GM23338 (cell line): ENCODE measurements at regions not wholly inside any gene's neighbourhood (a gene's known extent, or its start where the extent isn't known, plus 50 kb on each side); places are given as distances from the start of the nearest gene placed in this dataset.

Experiments
- ATAC-seq: fragments of 200-7000 bp; cut with Tn5 transposase; 3 replicates; pipeline ENCODE4 v1.9.1; 2020
- DNase-seq: peaks from one replicate; pipeline ENCODE4 v3.0.0-alpha.2; 2015; ENCODE audit warnings: low spot score
- H2AFZ ChIP-seq: fragments of 200-600 bp; sonication (generic); 2 replicates; pipeline ENCODE4 v1.8.0; 2016; ENCODE audit warnings: antibody characterized with exemption, mild to moderate bottlenecking, moderate library complexity
- H3F3A ChIP-seq: fragments of 200-600 bp; sonication (generic); replicated peaks from 2 replicates; pipeline ENCODE4 v1.8.0; 2017; ENCODE audit warnings: antibody characterized with exemption, mixed run types, low read depth
- H3K27ac ChIP-seq: fragments of 200-600 bp; sonication (generic); 2 replicates; pipeline ENCODE4 v1.6.1; 2016; ENCODE audit warnings: low read depth
- H3K27me3 ChIP-seq: fragments of 200-600 bp; sonication (generic); 2 replicates; pipeline ENCODE4 v1.8.0; 2016; ENCODE audit warnings: mild to moderate bottlenecking, mixed run types, moderate library complexity; ENCODE audit not compliant: insufficient read depth
- H3K36me3 ChIP-seq: fragments of 200-600 bp; sonication (generic); 2 replicates; pipeline ENCODE4 v1.8.0; 2016; ENCODE audit warnings: mild to moderate bottlenecking; ENCODE audit not compliant: insufficient read depth
- H3K4me1 ChIP-seq: fragments of 200-600 bp; sonication (generic); 2 replicates; pipeline ENCODE4 v1.8.0; 2016; ENCODE audit warnings: mild to moderate bottlenecking, moderate library complexity; ENCODE audit not compliant: insufficient read depth
- H3K4me2 ChIP-seq: fragments of 200-600 bp; sonication (generic); 2 replicates; pipeline ENCODE4 v1.7.1; 2017; ENCODE audit warnings: mixed run types
- H3K4me3 ChIP-seq: fragments of 200-600 bp; sonication (generic); 2 replicates; pipeline ENCODE4 v1.6.1; 2016; ENCODE audit warnings: mixed run types
- H3K79me2 ChIP-seq: fragments of 200-600 bp; sonication (generic); replicated peaks from 2 replicates; pipeline ENCODE4 v1.8.0; 2017; ENCODE audit warnings: mild to moderate bottlenecking; ENCODE audit not compliant: insufficient read depth
- H3K9me2 ChIP-seq: fragments of 200-600 bp; sonication (generic); 2 replicates; pipeline ENCODE4 v1.8.0; 2017; ENCODE audit not compliant: insufficient read depth
- H4K20me1 ChIP-seq: fragments of 200-600 bp; sonication (generic); replicated peaks from 2 replicates; pipeline ENCODE4 v1.8.0; 2017; ENCODE audit warnings: mild to moderate bottlenecking; ENCODE audit not compliant: insufficient read depth
- H3K27ac Mint-ChIP-seq: 2 replicates; pipeline ENCODE4 v1.8.0; 2020; ENCODE audit warnings: inconsistent platforms, mild to moderate bottlenecking, moderate library complexity, mixed read lengths
- H3K27me3 Mint-ChIP-seq: 3 replicates; pipeline ENCODE4 v1.8.0; 2022; ENCODE audit warnings: low read depth, mild to moderate bottlenecking, moderate library complexity, mixed read lengths, inconsistent platforms; ENCODE audit not compliant: insufficient read depth, poor library complexity
- H3K36me3 Mint-ChIP-seq: 3 replicates; pipeline ENCODE4 v1.8.0; 2021; ENCODE audit warnings: low read depth, mild to moderate bottlenecking, inconsistent platforms, moderate library complexity, mixed read lengths
- H3K4me1 Mint-ChIP-seq: 3 replicates; pipeline ENCODE4 v1.8.0; 2020; ENCODE audit warnings: mild to moderate bottlenecking, inconsistent platforms, mixed read lengths
- H3K4me3 Mint-ChIP-seq: 3 replicates; pipeline ENCODE4 v1.8.0; 2021; ENCODE audit warnings: moderate library complexity, mild to moderate bottlenecking, inconsistent platforms, mixed read lengths
- H3K9me3 Mint-ChIP-seq: 3 replicates; pipeline ENCODE4 v1.8.0; 2020; ENCODE audit warnings: moderate library complexity, mild to moderate bottlenecking, inconsistent platforms, mixed read lengths
- CREB1 ChIP-seq: fragments of 250-450 bp; sonication (Bioruptor Pico); IDR thresholded peaks from 2 replicates; pipeline ENCODE4 v1.5.0; 2020; ENCODE audit warnings: low read depth, mild to moderate bottlenecking, moderate library complexity
- EZH2 ChIP-seq: fragments of 200-600 bp; sonication (generic); IDR thresholded peaks from one replicate; pipeline ENCODE4 v1.8.0; 2017; ENCODE audit warnings: antibody characterized with exemption, mild to moderate bottlenecking, low read depth; ENCODE audit not compliant: unreplicated experiment
- EZH2phosphoT487 ChIP-seq: fragments of 200-600 bp; sonication (generic); IDR thresholded peaks from one replicate; pipeline ENCODE4 v1.8.1; 2018; ENCODE audit warnings: antibody characterized with exemption; ENCODE audit not compliant: unreplicated experiment
- JUNB ChIP-seq: IDR thresholded peaks from one replicate; pipeline ENCODE4 v1.6.1; 2016; ENCODE audit warnings: antibody characterized with exemption; ENCODE audit not compliant: unreplicated experiment
- NANOG ChIP-seq: IDR thresholded peaks from 2 replicates; pipeline ENCODE4 v1.6.1; 2016; ENCODE audit warnings: antibody characterized with exemption, borderline replicate concordance
- POLR2AphosphoS5 ChIP-seq: IDR thresholded peaks from 2 replicates; pipeline ENCODE4 v1.6.1; 2016; ENCODE audit warnings: antibody characterized with exemption, low read depth
- STAT1 ChIP-seq: IDR thresholded peaks from one replicate; pipeline ENCODE4 v1.6.1; 2016; ENCODE audit warnings: antibody characterized with exemption; ENCODE audit not compliant: unreplicated experiment
- ZNF114 ChIP-seq: fragments of 250-450 bp; sonication (Bioruptor Pico); IDR thresholded peaks from 2 replicates; pipeline ENCODE4 v1.5.0; 2020; ENCODE audit warnings: mild to moderate bottlenecking, moderate library complexity
- ZNF331 ChIP-seq: fragments of 250-450 bp; sonication (Bioruptor Pico); IDR thresholded peaks from 2 replicates; pipeline ENCODE4 v1.5.0; 2020; ENCODE audit warnings: low read depth, mild to moderate bottlenecking, moderate library complexity
- TF ChIP-seq, protein P1 (sequence below): IDR thresholded peaks from one replicate; pipeline ENCODE4 v1.6.1; 2018; ENCODE audit warnings: antibody characterized with exemption; ENCODE audit not compliant: unreplicated experiment
- TF ChIP-seq, protein P2 (sequence below), 2 experiments: fragments of 200-600 bp in 1 of 2; sonication (generic) in 1 of 2; conservative IDR thresholded peaks; 2 replicates each; pipeline versions ENCODE4 v1.5.1 to v1.6.1; 2016 to 2017; ENCODE audit warnings: antibody characterized with exemption in 2 of 2, low read depth in 2 of 2, mild to moderate bottlenecking in 2 of 2, moderate library complexity in 1 of 2
- TF ChIP-seq, protein P3 (sequence below): IDR thresholded peaks from 2 replicates; pipeline ENCODE4 v1.6.1; 2016; ENCODE audit warnings: antibody characterized with exemption
- TF ChIP-seq, protein P4 (sequence below): fragments of 250-450 bp; sonication (Bioruptor Pico); IDR thresholded peaks from 2 replicates; pipeline ENCODE4 v1.5.0; 2020; ENCODE audit warnings: mild to moderate bottlenecking, moderate library complexity

DNA sequence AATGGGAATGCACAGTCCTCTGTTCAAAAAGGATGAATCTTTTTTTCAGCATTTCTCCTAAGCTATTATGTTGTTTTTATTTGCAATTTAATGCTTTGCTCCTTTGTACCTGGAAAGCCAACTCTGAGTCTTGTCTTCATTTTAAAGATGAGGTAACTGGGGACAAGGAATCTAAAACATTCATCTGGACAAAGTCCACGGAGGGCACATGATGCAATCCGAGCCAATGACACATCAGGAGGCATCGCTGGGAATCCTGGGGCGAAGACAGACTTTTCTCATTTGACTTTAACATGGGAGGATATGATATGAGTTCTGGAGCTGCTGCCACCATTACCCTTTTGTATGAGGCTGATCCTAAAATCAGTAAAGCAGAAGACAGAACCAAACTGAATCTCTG is 116.5 kb upstream of the REG3G start:
- H3F3A ChIP-seq, result no peaks in the 10 kb centered on the region
- no peaks in the 10 kb centered on the region; the same call in 1 of the 2 replicates for H3K9me2 ChIP-seq
- peaks cover 16% of the 10 kb centered on the region for H3K4me1 ChIP-seq
- H4K20me1 ChIP-seq, result no peaks in the 10 kb centered on the region
- H3K36me3 ChIP-seq, result no peaks in the 10 kb centered on the region
- no peak overlapping the region for H3K27ac ChIP-seq
- no peaks in the 10 kb centered on the region for H3K9me3 Mint-ChIP-seq
- H3K27ac Mint-ChIP-seq, result no peak overlapping the region; the same call in 1 of the 2 replicates
- H3K27me3 Mint-ChIP-seq, result no peaks in the 10 kb centered on the region
- H3K27me3 ChIP-seq, result no peaks in the 10 kb centered on the region
- DNase-seq (no peak), ATAC-seq (no peak)
- TF ChIP-seq CREB1 (CRISPR knock-in tag) (no peak), STAT1 (no peak), NANOG (no peak), ZNF331 (CRISPR knock-in tag) (no peak), EZH2phosphoT487 (no peak), JUNB (no peak), EZH2 (no peak), POLR2AphosphoS5 (no peak), ZNF114 (no peak)
- TF ChIP-seq, protein P1, sequence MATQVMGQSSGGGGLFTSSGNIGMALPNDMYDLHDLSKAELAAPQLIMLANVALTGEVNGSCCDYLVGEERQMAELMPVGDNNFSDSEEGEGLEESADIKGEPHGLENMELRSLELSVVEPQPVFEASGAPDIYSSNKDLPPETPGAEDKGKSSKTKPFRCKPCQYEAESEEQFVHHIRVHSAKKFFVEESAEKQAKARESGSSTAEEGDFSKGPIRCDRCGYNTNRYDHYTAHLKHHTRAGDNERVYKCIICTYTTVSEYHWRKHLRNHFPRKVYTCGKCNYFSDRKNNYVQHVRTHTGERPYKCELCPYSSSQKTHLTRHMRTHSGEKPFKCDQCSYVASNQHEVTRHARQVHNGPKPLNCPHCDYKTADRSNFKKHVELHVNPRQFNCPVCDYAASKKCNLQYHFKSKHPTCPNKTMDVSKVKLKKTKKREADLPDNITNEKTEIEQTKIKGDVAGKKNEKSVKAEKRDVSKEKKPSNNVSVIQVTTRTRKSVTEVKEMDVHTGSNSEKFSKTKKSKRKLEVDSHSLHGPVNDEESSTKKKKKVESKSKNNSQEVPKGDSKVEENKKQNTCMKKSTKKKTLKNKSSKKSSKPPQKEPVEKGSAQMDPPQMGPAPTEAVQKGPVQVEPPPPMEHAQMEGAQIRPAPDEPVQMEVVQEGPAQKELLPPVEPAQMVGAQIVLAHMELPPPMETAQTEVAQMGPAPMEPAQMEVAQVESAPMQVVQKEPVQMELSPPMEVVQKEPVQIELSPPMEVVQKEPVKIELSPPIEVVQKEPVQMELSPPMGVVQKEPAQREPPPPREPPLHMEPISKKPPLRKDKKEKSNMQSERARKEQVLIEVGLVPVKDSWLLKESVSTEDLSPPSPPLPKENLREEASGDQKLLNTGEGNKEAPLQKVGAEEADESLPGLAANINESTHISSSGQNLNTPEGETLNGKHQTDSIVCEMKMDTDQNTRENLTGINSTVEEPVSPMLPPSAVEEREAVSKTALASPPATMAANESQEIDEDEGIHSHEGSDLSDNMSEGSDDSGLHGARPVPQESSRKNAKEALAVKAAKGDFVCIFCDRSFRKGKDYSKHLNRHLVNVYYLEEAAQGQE, result no peak
- TF ChIP-seq, protein P2, sequence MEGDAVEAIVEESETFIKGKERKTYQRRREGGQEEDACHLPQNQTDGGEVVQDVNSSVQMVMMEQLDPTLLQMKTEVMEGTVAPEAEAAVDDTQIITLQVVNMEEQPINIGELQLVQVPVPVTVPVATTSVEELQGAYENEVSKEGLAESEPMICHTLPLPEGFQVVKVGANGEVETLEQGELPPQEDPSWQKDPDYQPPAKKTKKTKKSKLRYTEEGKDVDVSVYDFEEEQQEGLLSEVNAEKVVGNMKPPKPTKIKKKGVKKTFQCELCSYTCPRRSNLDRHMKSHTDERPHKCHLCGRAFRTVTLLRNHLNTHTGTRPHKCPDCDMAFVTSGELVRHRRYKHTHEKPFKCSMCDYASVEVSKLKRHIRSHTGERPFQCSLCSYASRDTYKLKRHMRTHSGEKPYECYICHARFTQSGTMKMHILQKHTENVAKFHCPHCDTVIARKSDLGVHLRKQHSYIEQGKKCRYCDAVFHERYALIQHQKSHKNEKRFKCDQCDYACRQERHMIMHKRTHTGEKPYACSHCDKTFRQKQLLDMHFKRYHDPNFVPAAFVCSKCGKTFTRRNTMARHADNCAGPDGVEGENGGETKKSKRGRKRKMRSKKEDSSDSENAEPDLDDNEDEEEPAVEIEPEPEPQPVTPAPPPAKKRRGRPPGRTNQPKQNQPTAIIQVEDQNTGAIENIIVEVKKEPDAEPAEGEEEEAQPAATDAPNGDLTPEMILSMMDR (conservative IDR thresholded peaks at IDR 0.05; ENCODE audit: low read depth in 2 of 2), result no peak
- TF ChIP-seq, protein P3, sequence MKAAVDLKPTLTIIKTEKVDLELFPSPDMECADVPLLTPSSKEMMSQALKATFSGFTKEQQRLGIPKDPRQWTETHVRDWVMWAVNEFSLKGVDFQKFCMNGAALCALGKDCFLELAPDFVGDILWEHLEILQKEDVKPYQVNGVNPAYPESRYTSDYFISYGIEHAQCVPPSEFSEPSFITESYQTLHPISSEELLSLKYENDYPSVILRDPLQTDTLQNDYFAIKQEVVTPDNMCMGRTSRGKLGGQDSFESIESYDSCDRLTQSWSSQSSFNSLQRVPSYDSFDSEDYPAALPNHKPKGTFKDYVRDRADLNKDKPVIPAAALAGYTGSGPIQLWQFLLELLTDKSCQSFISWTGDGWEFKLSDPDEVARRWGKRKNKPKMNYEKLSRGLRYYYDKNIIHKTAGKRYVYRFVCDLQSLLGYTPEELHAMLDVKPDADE, result no peak
- TF ChIP-seq, protein P4, sequence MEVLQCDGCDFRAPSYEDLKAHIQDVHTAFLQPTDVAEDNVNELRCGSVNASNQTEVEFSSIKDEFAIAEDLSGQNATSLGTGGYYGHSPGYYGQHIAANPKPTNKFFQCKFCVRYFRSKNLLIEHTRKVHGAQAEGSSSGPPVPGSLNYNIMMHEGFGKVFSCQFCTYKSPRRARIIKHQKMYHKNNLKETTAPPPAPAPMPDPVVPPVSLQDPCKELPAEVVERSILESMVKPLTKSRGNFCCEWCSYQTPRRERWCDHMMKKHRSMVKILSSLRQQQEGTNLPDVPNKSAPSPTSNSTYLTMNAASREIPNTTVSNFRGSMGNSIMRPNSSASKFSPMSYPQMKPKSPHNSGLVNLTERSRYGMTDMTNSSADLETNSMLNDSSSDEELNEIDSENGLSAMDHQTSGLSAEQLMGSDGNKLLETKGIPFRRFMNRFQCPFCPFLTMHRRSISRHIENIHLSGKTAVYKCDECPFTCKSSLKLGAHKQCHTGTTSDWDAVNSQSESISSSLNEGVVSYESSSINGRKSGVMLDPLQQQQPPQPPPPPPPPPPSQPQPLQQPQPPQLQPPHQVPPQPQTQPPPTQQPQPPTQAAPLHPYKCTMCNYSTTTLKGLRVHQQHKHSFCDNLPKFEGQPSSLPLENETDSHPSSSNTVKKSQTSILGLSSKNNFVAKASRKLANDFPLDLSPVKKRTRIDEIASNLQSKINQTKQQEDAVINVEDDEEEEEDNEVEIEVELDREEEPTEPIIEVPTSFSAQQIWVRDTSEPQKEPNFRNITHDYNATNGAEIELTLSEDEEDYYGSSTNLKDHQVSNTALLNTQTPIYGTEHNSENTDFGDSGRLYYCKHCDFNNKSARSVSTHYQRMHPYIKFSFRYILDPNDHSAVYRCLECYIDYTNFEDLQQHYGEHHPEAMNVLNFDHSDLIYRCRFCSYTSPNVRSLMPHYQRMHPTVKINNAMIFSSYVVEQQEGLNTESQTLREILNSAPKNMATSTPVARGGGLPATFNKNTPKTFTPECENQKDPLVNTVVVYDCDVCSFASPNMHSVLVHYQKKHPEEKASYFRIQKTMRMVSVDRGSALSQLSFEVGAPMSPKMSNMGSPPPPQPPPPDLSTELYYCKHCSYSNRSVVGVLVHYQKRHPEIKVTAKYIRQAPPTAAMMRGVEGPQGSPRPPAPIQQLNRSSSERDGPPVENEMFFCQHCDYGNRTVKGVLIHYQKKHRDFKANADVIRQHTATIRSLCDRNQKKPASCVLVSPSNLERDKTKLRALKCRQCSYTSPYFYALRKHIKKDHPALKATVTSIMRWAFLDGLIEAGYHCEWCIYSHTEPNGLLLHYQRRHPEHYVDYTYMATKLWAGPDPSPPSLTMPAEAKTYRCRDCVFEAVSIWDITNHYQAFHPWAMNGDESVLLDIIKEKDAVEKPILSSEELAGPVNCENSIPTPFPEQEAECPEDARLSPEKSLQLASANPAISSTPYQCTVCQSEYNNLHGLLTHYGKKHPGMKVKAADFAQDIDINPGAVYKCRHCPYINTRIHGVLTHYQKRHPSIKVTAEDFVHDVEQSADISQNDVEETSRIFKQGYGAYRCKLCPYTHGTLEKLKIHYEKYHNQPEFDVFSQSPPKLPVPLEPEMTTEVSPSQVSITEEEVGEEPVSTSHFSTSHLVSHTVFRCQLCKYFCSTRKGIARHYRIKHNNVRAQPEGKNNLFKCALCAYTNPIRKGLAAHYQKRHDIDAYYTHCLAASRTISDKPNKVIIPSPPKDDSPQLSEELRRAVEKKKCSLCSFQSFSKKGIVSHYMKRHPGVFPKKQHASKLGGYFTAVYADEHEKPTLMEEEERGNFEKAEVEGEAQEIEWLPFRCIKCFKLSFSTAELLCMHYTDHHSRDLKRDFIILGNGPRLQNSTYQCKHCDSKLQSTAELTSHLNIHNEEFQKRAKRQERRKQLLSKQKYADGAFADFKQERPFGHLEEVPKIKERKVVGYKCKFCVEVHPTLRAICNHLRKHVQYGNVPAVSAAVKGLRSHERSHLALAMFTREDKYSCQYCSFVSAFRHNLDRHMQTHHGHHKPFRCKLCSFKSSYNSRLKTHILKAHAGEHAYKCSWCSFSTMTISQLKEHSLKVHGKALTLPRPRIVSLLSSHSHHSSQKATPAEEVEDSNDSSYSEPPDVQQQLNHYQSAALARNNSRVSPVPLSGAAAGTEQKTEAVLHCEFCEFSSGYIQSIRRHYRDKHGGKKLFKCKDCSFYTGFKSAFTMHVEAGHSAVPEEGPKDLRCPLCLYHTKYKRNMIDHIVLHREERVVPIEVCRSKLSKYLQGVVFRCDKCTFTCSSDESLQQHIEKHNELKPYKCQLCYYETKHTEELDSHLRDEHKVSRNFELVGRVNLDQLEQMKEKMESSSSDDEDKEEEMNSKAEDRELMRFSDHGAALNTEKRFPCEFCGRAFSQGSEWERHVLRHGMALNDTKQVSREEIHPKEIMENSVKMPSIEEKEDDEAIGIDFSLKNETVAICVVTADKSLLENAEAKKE (CRISPR knock-in tag), result no peak
- peak overlapping the region; percentile 48; the same call in 1 of the 2 replicates for H2AFZ ChIP-seq
- H3K4me1 Mint-ChIP-seq, result peaks cover 33% of the 10 kb centered on the region
- H3K4me3 ChIP-seq, result no peak overlapping the region
- H3K36me3 Mint-ChIP-seq, result no peaks in the 10 kb centered on the region
- H3K79me2 ChIP-seq, result no peaks in the 10 kb centered on the region
- H3K4me3 Mint-ChIP-seq, result no peak overlapping the region
- H3K4me2 ChIP-seq, result no peak overlapping the region
